HG03025 (cell line): ENCODE measurements at regions not wholly inside any gene's neighbourhood (a gene's known extent, or its start where the extent isn't known, plus 50 kb on each side); places are given as distances from the start of the nearest gene placed in this dataset.

Experiments used
- ATAC-seq: cut with Tn5 transposase; IDR thresholded peaks from one replicate; pipeline ENCODE4 v1.9.1; 2021; ENCODE audit warnings: mild to moderate bottlenecking, moderate library complexity; ENCODE audit not compliant: unreplicated experiment, low FRiP score

DNA sequence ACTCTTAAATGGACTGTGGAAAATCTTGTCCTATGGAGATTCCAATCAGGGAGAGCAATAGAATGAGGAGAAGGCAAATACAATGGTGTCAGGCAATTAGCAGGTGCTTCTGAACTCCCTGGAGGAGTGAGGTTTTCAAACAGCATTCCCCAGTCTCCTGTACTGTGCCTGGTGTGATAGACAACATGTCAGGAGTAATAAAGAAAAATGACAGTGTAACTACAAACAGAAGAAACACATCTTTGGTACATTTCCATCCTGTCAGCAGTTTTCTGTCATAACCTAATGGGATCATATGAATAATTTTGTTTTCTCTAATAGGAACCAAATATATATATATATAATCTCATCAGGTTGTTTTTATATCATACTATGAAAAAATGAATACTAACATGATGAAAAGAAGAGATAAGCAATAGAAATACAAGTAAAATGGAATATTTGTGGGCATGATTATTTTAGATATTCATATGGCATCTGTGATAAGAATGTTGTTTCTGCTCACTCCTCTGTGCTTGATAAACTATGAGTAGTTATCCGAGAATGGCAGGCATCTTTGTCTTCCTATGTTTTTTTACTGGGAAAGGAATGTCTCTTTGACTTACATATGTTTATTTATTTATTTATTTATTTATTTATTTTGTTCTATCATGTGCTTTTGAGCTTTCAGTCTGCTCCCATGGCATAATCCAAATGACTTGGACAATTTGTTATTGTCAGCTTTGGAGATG, 441.7 kb downstream of the TXNL1 start:
- no peak for ATAC-seq

DNA sequence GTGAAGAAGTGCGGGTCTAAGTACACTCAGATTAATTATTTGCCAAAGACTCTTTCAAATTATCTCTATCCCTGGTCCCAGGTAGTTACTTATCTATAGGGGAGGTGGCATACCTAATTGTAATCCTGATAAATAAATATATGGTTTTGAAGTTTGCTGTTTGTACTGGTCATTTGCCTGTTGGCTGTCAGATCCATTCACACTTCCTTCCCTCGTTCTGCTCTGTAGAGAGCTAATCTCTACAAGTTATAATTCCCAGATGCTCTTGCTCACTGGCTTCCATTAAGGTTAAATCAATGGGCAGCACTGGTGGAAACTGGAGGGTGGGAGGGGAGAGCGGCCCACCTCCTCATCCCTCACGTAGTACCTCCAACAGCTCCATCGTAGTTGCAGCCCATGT, 447.1 kb downstream of the TXNL1 start:
- no peak for ATAC-seq

- no peak for ATAC-seq
Observed at GRCh38 chr18:56189615-56190014, 448.8 kb downstream of the TXNL1 start.

- no peak for ATAC-seq
Observed at GRCh38 chr18:56188529-56189275, 449.7 kb downstream of the TXNL1 start.

- ATAC-seq, result peak; percentile 71
Observed at GRCh38 chr18:56186319-56186718, 452.1 kb downstream of the TXNL1 start.

GRCh38 chr18:56185126-56185525, 453.3 kb downstream of the TXNL1 start:
- no peak for ATAC-seq

DNA sequence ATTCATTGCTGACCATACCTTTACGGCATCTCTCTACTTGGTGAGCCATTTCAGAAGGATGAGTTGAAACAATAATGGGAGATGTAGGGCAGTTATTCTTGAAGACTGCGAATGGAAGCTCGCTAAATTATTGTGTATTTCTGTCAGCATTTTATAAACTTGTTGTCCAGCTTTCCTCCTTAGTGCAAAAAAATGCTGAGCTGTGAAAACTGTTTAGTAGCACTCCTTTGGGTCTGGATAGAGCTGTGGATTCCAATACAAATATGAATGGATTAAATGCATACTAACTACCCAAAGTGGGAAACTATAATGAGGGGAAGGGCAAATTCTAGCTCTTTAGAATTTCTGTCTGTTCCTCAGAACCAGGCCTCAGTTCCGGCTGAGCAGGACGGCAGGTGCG, 461.6 kb downstream of the TXNL1 start:
- ATAC-seq, result no peak

- no peak for ATAC-seq
Observed at GRCh38 chr18:56175330-56176001, 462.9 kb downstream of the TXNL1 start.

DNA sequence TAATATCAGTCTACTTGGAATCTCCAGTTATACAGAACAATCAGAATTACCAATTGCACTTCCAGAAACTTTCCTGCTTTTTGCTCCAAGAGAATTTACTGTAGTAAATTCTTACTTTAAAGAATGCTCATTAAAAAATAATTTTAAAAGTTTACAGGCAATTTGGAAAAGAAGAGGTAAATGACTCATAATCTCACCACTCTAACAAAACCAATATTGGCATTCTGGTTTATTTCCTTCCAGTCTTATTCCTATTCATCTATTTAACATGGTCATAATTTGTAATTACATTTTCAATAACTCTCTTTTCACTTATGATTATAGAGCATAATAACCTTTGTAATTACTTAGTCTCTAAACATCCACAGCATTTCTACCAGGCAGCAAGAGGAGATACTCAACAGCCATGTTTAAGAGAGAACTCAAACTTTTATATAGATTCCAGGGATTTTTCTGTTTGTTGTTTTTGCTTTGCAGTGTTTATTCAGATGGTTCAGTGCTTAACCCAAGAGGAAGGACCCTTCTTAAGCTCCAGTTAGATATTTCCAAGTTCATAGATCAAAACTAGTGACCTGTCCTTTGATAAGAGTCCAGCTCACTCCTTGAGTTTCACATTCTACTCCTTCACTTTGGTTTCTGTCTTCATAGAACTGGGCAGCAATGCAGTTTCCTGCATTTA, 464.7 kb downstream of the TXNL1 start:
- no peak for ATAC-seq

DNA sequence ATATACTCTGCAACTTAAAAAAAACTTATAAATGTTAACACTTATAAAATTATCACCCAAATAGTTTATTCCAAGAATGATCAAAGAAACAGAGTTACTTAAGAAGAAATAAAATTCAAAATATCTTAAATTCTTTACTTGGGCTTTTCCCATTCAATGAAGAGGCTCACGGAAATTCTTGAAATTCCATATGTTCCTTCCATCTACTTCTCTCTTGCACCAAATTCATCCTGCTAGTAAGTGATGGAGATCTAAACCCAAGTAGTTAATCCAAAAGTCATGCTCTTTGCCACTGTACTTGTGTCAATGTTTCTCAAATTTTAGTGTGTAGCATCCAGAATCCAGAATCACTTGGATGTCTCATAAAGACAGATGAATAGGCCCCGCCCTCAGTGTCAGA, 465.9 kb downstream of the TXNL1 start:
- ATAC-seq, result no peak

DNA sequence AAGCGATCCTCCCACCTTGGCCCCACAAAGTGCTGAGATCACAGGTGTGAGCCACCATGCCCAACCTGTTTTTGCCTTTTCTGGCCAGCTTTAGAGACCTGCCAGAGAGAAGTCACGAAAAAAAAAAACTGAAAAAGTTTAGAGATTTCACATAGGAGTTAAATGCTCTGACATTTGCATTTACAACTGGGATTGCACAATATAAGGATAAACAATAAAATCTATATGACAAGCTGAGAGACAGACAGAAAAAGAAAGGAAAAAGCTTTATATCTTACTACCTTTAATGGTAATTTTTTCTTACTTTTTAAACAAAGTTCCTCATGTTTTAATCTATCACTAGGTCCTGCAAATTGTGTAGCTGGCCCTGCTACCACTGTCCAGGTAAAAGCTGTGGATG, 466.5 kb downstream of the TXNL1 start:
- ATAC-seq, result no peak

GRCh38 chr18:56168049-56168781, 470.2 kb downstream of the TXNL1 start:
- ATAC-seq, result no peak

- ATAC-seq, result no peak
Observed at GRCh38 chr18:56167366-56167765, 471.0 kb downstream of the TXNL1 start.

- ATAC-seq, result no peak
Observed at GRCh38 chr18:56166914-56167313, 471.5 kb downstream of the TXNL1 start.

- no peak for ATAC-seq
Observed at GRCh38 chr18:56165601-56166355, 472.6 kb downstream of the TXNL1 start.

DNA sequence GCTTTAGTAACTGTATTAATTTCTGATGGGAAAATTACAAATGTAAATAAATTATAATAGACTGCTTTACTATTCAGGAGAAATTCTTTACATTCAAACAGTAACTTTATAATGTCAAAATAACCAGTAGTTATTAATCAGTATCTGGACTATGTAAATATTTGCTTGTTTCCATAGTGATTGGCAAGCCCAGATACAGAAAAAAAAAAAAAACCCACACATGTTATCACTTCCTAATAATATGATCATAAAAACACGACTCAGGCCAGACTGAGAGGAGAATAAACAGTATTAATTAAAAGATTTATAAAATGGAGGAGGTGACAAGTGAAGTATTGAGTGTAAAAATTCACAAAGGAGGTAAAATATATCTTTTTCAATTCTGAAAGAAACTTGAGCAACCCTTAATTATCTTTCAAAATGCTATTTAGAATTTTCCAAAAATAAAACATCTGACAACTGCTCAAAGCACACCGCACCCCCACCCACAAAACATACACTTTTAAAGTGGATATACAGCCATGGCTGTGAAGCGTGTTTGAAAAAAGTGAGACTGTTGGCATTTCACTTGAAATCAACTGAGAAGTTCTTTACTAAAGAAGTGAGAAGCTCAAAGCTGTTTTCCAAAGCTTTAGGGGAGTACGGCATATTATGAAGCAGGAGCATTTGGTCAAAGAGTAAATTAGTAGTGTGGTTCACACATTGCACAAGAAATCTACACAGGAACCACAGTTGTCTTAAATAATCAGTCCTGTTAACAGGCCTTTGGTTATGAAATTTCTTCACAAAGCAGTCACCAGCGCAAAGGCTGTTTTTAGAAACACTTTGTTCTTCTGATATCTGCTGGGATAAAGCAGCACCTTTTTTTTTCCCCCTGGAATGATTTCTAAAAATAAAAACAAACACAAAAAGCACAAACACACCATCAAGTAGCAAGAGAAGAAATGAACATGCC, 475.8 kb downstream of the TXNL1 start:
- ATAC-seq, result no peak

- no peak for ATAC-seq
Observed at GRCh38 chr18:56161566-56162260, 476.7 kb downstream of the TXNL1 start.

- ATAC-seq, result no peak
Observed at GRCh38 chr18:56158676-56159075, 479.7 kb downstream of the TXNL1 start.
